K562 (cell line): ENCODE measurements at regions not wholly inside any gene's neighbourhood (a gene's known extent, or its start where the extent isn't known, plus 50 kb on each side); places are given as distances from the start of the nearest gene placed in this dataset.

Experiments
- MEF2D ChIP-seq: conservative IDR thresholded peaks from 2 replicates; pipeline ENCODE4 v1.6.1; 2016; ENCODE audit warnings: low read depth, missing genetic modification characterization, missing compliant biosample characterization
- PHB ChIP-seq: fragments of 250-450 bp; sonication (Bioruptor Pico); IDR thresholded peaks from 2 replicates; pipeline ENCODE4 v1.5.0; 2021
- TEAD4 ChIP-seq, 2 experiments: sonication (generic) in 1 of 2; formaldehyde crosslinking in 1 of 2; IDR thresholded peaks; 2 replicates each; pipeline versions ENCODE4 v1.6.1 to v1.8.0; 2012 to 2022; ENCODE audit warnings: borderline replicate concordance in 1 of 2, inconsistent platforms in 1 of 2, low read length in 1 of 2, mild to moderate bottlenecking in 1 of 2, missing genetic modification reagents in 1 of 2
- ZBTB7A ChIP-seq: IDR thresholded peaks from 2 replicates; pipeline ENCODE4 v1.6.1; 2011; ENCODE audit warnings: low read depth, mild to moderate bottlenecking, low read length, moderate library complexity, borderline replicate concordance; ENCODE audit not compliant: control insufficient read depth
- ZNF316 ChIP-seq: fragments of 450-650 bp; IDR thresholded peaks from 2 replicates; pipeline ENCODE4 v1.6.1; 2016
- TF ChIP-seq, protein P1 (sequence below): fragments of 250-450 bp; sonication (Bioruptor Pico); IDR thresholded peaks from 2 replicates; pipeline ENCODE4 v1.5.0; 2022; ENCODE audit warnings: mild to moderate bottlenecking
- TF ChIP-seq, protein P2 (sequence below): fragments of 450-650 bp; IDR thresholded peaks from 2 replicates; pipeline ENCODE4 v1.6.1; 2017; ENCODE audit warnings: antibody characterized with exemption
- TF ChIP-seq, protein P3 (sequence below), 2 experiments: IDR thresholded peaks in 1 of 2; conservative IDR thresholded peaks in 1 of 2; 2 replicates each; pipeline ENCODE4 v1.6.1; 2016; ENCODE audit warnings: low read depth in 2 of 2, mild to moderate bottlenecking in 1 of 2, missing compliant biosample characterization in 1 of 2, missing genetic modification characterization in 1 of 2, moderate library complexity in 1 of 2

DNA sequence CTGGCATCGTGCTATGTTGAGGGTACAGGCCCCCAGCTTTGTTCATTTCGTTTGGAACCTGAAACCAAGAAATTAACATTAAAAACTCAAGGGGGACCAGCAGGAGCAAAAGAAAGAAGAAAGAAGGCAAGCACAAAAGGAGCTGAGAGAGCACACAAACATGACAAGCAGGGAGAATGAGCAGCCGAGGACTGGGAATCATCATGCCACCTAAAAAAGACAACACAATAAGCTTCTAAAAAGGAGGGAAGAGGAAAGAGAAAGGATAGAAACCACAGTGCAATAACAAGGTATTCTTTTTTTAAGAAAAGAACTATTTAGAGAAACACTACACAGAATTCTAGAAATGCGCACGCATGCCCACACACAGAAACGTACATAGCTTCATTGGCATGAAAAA is 103.2 kb upstream of the FAM9B start (continued):
- no peak for TF ChIP-seq TEAD4 (IDR thresholded peaks at IDR 0.05; ENCODE audit: low read length)
- no peak for TF ChIP-seq TEAD4 (CRISPR knock-in tag; IDR thresholded peaks at IDR 0.05; ENCODE audit: borderline replicate concordance)
- TF ChIP-seq, protein P1, sequence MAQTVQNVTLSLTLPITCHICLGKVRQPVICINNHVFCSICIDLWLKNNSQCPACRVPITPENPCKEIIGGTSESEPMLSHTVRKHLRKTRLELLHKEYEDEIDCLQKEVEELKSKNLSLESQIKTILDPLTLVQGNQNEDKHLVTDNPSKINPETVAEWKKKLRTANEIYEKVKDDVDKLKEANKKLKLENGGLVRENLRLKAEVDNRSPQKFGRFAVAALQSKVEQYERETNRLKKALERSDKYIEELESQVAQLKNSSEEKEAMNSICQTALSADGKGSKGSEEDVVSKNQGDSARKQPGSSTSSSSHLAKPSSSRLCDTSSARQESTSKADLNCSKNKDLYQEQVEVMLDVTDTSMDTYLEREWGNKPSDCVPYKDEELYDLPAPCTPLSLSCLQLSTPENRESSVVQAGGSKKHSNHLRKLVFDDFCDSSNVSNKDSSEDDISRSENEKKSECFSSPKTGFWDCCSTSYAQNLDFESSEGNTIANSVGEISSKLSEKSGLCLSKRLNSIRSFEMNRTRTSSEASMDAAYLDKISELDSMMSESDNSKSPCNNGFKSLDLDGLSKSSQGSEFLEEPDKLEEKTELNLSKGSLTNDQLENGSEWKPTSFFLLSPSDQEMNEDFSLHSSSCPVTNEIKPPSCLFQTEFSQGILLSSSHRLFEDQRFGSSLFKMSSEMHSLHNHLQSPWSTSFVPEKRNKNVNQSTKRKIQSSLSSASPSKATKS (CRISPR knock-in tag) = no peak
- no peak for TF ChIP-seq PHB
- TF ChIP-seq ZNF316 = no peak
- TF ChIP-seq, protein P2, sequence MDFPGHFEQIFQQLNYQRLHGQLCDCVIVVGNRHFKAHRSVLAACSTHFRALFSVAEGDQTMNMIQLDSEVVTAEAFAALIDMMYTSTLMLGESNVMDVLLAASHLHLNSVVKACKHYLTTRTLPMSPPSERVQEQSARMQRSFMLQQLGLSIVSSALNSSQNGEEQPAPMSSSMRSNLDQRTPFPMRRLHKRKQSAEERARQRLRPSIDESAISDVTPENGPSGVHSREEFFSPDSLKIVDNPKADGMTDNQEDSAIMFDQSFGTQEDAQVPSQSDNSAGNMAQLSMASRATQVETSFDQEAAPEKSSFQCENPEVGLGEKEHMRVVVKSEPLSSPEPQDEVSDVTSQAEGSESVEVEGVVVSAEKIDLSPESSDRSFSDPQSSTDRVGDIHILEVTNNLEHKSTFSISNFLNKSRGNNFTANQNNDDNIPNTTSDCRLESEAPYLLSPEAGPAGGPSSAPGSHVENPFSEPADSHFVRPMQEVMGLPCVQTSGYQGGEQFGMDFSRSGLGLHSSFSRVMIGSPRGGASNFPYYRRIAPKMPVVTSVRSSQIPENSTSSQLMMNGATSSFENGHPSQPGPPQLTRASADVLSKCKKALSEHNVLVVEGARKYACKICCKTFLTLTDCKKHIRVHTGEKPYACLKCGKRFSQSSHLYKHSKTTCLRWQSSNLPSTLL = no peak
- TF ChIP-seq MEF2D (tag) = no peak
- TF ChIP-seq, protein P3, sequence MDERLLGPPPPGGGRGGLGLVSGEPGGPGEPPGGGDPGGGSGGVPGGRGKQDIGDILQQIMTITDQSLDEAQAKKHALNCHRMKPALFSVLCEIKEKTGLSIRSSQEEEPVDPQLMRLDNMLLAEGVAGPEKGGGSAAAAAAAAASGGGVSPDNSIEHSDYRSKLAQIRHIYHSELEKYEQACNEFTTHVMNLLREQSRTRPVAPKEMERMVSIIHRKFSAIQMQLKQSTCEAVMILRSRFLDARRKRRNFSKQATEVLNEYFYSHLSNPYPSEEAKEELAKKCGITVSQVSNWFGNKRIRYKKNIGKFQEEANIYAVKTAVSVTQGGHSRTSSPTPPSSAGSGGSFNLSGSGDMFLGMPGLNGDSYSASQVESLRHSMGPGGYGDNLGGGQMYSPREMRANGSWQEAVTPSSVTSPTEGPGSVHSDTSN (CRISPR knock-in tag; IDR thresholded peaks at IDR 0.05; ENCODE audit: low read depth) = no peak
- TF ChIP-seq, protein P3 (tag; conservative IDR thresholded peaks at IDR 0.05; ENCODE audit: low read depth) = no peak
- no peak for TF ChIP-seq ZBTB7A
